ENCODE measurements at regions not wholly inside any gene's neighbourhood (a gene's known extent, or its start where the extent isn't known, plus 50 kb on each side); places are given as distances from the start of the nearest gene placed in this dataset.

- H3K9me3 Mint-ChIP-seq = peaks cover 7% of the 10 kb centered on the region
- POLR2A ChIA-PET = no interaction called here
- ATAC-seq (ENCODE audit: low read depth) (no peak), DNase-seq (no peak)
- no peaks in the 10 kb centered on the region for H3K36me3 Mint-ChIP-seq (ENCODE audit: low read depth)
- intact Hi-C loops (cut with micrococcal nuclease) = no loop called here
- no peak overlapping the region for H3K4me3 Mint-ChIP-seq
- no peaks in the 10 kb centered on the region for H3K27me3 Mint-ChIP-seq
- H3K27ac Mint-ChIP-seq = no peak overlapping the region
- TF ChIP-seq, protein P1, sequence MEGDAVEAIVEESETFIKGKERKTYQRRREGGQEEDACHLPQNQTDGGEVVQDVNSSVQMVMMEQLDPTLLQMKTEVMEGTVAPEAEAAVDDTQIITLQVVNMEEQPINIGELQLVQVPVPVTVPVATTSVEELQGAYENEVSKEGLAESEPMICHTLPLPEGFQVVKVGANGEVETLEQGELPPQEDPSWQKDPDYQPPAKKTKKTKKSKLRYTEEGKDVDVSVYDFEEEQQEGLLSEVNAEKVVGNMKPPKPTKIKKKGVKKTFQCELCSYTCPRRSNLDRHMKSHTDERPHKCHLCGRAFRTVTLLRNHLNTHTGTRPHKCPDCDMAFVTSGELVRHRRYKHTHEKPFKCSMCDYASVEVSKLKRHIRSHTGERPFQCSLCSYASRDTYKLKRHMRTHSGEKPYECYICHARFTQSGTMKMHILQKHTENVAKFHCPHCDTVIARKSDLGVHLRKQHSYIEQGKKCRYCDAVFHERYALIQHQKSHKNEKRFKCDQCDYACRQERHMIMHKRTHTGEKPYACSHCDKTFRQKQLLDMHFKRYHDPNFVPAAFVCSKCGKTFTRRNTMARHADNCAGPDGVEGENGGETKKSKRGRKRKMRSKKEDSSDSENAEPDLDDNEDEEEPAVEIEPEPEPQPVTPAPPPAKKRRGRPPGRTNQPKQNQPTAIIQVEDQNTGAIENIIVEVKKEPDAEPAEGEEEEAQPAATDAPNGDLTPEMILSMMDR (IDR thresholded peaks at IDR 0.05) = no peak
- no peaks in the 10 kb centered on the region for H3K4me1 Mint-ChIP-seq
- CTCF ChIA-PET = no interaction called here
These were observed 605.3 kb upstream of the RIOK2 start for GRCh38 chr5:97788369-97788768.

GRCh38 chr5:97797994-97798451 is 615.0 kb upstream of the RIOK2 start:
- H3K27me3 Mint-ChIP-seq = no peaks in the 10 kb centered on the region

DNA sequence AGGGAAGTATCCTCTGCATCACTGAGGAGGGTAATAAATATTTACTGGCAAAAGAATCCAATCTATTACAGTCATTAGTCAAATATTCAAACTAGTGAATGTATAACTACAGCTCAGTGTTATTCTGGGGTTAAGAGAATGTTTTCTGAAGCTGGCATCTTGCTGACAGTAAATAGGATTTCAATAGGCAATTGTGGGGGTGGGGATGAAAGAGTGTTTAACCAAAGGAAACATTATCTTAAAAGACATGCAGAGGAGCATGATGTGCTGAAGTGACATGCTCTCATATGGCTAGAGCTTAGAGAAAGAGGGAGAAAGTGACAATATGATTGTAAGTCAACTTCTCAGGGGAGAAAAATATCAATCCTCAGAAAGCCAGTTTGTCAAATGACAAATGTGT is 618.4 kb upstream of the RIOK2 start:
- intact Hi-C loops (cut with micrococcal nuclease) = no loop called here
- no peaks in the 10 kb centered on the region for H3K27me3 Mint-ChIP-seq
- CTCF ChIA-PET = no interaction called here
- TF ChIP-seq, protein P1 (IDR thresholded peaks at IDR 0.05) = no peak
- peaks cover 9% of the 10 kb centered on the region for H3K9me3 Mint-ChIP-seq
- H3K4me1 Mint-ChIP-seq = no peaks in the 10 kb centered on the region
- POLR2A ChIA-PET = no interaction called here
- ATAC-seq (ENCODE audit: low read depth) (no peak), DNase-seq (no peak)
- H3K36me3 Mint-ChIP-seq (ENCODE audit: low read depth) = no peaks in the 10 kb centered on the region
- no peak overlapping the region for H3K4me3 Mint-ChIP-seq
- H3K27ac Mint-ChIP-seq = no peak overlapping the region

More at GRCh38 chr5:97797994-97798451, 615.0 kb upstream of the RIOK2 start:
- CTCF ChIA-PET = no interaction called here
- no peak for DNase-seq
- no peak overlapping the region for H3K4me3 Mint-ChIP-seq
- H3K27ac Mint-ChIP-seq = no peak overlapping the region
- H3K9me3 Mint-ChIP-seq = peaks cover 6% of the 10 kb centered on the region
- no peaks in the 10 kb centered on the region for H3K36me3 Mint-ChIP-seq (ENCODE audit: low read depth)
- H3K4me1 Mint-ChIP-seq = no peaks in the 10 kb centered on the region
- intact Hi-C loops (cut with micrococcal nuclease) = no loop called here
- TF ChIP-seq, protein P1 (IDR thresholded peaks at IDR 0.05) = no peak
- ATAC-seq (ENCODE audit: low read depth) = no peak
- POLR2A ChIA-PET = no interaction called here

- TF ChIP-seq, protein P1 (IDR thresholded peaks at IDR 0.05) = no peak
- CTCF ChIA-PET = no interaction called here
- H3K4me1 Mint-ChIP-seq = no peaks in the 10 kb centered on the region
These were observed 637.1 kb upstream of the RIOK2 start for GRCh38 chr5:97820138-97820537.

DNA sequence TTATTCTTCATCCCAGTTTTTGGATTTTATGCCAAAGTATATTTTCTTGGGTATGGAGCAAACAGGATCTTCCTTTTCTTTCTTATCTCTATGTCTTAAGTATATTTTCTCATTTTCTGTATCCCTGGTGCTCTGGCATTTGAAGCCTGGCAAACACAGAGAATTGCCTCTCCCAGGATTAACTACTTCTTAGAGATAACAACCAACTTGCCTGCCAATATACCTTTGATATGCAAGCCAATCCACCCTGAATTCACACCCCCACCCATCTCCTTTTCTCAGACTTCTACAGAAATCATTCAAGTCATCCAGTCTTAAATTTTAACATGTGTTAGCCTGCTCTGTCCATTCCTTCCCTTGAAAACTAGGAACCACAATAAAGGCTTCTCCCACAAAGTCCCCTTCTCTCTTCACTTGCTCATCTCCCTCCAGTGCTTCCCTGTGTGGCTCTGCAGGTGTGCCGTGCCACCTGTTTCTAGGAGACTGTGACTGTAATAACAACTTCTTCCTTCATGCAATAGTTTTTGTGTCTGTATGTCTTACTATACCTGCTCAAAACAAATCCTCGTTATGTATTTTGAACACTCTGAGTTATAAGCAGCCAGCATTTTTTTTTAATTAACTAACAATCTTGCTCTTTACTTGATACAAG is 649.7 kb upstream of the RIOK2 start:
- Mint-ChIP-seq H3K27me3 (no peaks in the 10 kb centered on the region), H3K9me3 (no peaks in the 10 kb centered on the region), H3K36me3 (ENCODE audit: low read depth) (no peaks in the 10 kb centered on the region), H3K27ac (no peak overlapping the region), H3K4me1 (no peaks in the 10 kb centered on the region), H3K4me3 (no peak overlapping the region)
- TF ChIP-seq, protein P1 (IDR thresholded peaks at IDR 0.05) = no peak
- DNase-seq (no peak), ATAC-seq (ENCODE audit: low read depth) (no peak)
- ChIA-PET CTCF (no interaction called here), POLR2A (no interaction called here)
- intact Hi-C loops (cut with micrococcal nuclease) = no loop called here

More at GRCh38 chr5:97820138-97820537, 637.1 kb upstream of the RIOK2 start:
- Mint-ChIP-seq H3K36me3 (ENCODE audit: low read depth) (no peaks in the 10 kb centered on the region), H3K9me3 (peaks cover 2% of the 10 kb centered on the region), H3K27ac (no peak overlapping the region), H3K4me3 (no peak overlapping the region), H3K27me3 (no peaks in the 10 kb centered on the region)
- intact Hi-C loops (cut with micrococcal nuclease) = no loop called here
- DNase-seq (no peak), ATAC-seq (ENCODE audit: low read depth) (no peak)
- POLR2A ChIA-PET = no interaction called here

All from activated B cell treated with CpG ODN at 0.5 μM for 24 hours (primary cell).